GM12873 (cell line): ENCODE measurements at regions not wholly inside any gene's neighbourhood (a gene's known extent, or its start where the extent isn't known, plus 50 kb on each side); places are given as distances from the start of the nearest gene placed in this dataset.

Source experiments
- CTCF ChIP-seq: IDR thresholded peaks from 2 replicates; pipeline ENCODE4 v1.5.1; 2012; ENCODE audit warnings: low read depth, mild to moderate bottlenecking, moderate library complexity, low read length, control low read depth; ENCODE audit not compliant: insufficient read depth; ENCODE audit errors: missing control alignments

GRCh38 chr6:115319823-115320222 lies 740.9 kb downstream of the FRK start:
- no peak for TF ChIP-seq CTCF

DNA sequence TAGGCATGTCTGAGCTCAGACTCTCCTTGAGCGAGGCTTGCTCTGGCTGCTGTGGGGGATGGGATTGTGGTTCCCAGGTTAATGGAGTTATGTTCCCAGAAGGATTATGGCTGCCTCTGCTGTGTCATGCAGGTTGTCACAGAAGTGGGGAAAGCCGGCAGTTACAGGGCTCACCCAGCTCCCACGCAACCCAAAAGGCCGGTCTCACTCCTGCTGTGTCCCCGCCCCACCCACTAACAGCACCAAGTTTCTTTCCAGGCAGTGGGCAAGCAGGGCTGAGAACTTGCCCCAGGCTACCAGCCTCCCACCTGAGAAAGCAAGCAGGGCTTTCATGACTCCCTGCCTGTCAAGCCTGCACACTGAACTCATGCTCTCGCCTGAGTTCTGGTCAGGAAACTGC lies 750.5 kb downstream of the FRK start:
- TF ChIP-seq CTCF = no peak

GRCh38 chr6:115302731-115303130 lies 758.0 kb downstream of the FRK start:
- TF ChIP-seq CTCF = no peak

GRCh38 chr6:115287467-115287866 lies 773.2 kb downstream of the FRK start:
- no peak for TF ChIP-seq CTCF

DNA sequence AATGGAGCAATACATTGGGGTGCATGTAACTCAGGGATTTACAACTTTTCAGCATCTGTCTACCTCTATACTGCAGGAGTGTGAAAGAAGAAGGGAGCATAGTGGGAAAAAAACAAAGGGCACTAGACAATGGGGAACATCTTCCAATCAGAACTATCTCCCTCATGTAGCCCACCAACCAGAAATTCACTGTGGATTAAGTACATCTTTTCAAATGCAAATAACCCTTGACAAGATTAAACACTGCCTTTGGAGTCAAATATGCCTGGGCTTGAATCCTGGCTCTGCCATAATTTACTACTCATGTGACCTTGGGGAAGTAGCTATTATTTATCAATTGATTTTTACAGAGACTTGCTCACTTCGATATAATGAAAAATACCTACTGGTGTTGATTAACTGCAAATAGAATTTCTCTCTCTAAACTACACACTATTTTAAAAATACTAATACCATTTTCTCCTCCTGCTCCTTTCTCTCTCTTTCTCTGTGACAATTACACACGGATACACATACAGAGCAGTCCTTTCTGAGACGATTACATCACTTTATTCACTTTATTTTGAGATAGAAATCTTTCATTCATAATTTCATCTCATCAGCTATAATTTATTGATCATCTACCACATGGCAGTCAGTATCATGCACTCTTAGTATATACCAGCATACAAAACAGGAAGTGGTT lies 783.7 kb downstream of the FRK start:
- no peak for TF ChIP-seq CTCF

DNA sequence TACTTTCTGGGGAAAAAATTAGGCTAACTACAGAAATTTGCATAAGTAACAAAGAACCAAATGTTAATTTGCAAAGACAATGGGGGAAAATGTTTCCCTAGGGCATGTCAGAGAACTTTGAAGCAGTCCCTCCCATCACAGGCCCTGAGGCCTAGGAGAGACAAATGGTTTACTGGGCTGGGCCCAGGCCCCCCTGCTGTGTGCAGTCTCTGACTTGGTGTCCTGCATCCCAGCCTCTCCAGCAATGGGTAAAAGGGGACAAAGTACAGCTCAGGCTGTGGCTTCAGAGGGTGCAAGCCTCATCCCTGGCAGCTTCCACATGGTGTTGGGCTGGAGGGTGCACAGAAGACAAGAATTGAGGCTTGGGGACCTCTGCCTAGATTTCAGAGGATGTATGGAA lies 788.4 kb downstream of the FRK start:
- TF ChIP-seq CTCF = no peak

DNA sequence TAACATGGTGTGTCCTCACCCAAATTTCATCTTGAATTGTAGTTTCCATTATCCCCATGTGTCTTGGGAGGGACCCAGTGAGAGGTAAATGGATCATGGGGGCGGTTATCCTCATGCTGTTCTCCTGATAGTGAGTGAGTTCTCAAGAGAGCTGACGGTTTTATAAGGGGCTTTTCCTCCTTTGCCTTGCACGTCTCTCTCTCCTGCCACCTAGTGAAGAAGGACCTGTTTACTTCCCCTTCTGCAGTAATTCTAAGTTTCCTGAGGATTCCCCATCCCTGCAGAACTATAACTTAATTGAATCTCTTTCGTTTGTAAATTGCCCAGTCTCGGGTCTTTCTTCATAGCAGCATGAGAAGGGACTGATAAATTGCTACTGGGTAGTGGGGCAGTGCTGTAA lies 789.3 kb downstream of the FRK start:
- no peak for TF ChIP-seq CTCF

DNA sequence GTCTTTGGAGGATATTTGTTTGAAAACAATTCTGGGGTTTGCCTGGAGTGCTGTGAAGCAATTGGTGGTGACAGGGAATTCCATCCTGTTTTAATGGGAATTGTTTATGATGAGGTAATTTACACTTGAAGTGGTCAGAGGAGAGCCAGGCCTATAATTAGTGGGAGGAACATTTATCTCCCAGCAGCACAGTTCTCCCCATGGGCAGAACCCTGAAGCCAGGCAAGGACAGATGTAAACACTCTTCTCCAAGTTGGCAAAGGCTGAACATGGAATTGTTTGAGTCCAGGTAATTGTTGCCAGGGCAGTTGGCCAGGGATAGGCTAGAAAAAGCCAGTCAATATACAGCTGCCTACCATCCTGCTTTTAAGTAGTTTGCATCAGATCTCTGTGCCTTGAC lies 789.7 kb downstream of the FRK start:
- TF ChIP-seq CTCF = no peak
